Inferior parietal cortex (tissue), 1 donor: ENCODE measurements at regions not wholly inside any gene's neighbourhood (a gene's known extent, or its start where the extent isn't known, plus 50 kb on each side); places are given as distances from the start of the nearest gene placed in this dataset.

Experiments used
- DNase-seq: peaks from one replicate; pipeline ENCODE4 v3.0.0-alpha.2; 2016; ENCODE audit errors: extremely low spot score

DNA sequence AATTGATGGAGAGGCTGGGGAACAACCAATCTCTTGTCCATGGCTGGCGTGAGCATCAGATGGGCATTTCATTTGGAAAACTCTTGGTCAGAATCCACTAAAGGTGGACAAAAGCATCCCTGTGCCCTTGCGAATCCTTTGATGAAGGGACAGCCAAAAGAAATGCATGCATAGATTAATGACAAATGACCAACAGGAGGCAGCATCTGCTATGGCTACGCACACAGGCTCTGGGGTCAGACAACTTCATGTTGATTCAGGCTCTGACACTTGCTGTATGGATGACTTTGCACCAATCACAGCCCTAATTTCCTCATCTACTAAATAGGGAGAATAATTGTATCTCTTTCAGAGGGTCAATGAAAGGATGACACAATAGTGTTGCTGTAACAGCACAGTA is 117.5 kb downstream of the ASCL4 start:
- DNase-seq: no peak

DNA sequence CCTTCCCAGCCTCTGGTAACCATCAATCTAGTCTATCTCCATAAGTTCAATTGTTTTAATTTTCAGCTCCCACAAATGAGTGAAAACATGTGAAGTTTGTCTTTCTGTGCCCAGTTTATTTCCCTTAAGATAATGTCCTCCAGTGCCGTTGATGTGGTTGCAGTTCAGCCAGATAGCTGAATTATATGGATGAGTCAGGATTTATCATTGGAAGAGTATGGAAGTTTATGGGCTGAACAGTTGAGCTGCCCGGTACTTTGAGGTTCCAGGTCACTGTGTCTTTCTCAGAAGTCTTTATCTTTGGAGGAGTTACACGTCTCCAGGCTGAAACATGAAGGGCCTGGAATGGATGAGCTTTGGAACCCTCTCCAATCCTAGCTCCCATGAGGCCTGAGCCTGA is 120.1 kb downstream of the ASCL4 start:
- no peak for DNase-seq

DNA sequence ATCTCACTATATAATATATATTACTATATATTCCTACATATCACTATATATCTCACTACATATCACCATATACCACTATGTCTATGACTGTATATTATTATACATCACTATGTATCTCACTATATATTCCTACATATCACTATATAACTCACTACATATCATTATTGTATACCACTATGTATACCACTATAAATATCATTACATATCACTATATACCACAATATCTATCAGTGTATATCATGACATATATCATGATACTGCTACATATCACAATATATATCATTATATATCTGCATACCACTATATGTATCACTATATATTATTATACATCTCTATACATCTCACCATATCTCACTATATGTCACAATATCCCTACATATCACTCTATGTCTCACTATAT is 121.5 kb downstream of the ASCL4 start:
- DNase-seq: no peak

DNA sequence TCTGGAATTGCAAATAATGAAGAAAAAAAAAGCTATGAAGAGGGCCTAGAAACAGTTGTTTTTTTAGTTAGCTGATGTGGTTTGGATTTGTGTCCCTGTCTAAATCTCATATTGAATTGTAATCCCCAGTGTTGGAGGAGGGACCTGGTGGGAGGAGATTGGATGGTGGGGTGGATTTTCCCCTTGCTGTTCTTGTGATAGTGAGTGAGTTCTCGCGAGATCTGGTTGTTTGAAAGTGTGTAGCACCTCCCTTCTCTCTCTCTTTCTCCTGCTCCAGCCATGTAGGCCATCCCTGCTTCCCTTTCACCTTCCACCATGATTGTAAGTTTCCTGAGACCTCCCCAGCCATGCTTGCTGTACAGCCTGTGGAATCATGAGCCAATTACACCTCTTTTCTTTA is 126.1 kb downstream of the ASCL4 start:
- no peak for DNase-seq

DNA sequence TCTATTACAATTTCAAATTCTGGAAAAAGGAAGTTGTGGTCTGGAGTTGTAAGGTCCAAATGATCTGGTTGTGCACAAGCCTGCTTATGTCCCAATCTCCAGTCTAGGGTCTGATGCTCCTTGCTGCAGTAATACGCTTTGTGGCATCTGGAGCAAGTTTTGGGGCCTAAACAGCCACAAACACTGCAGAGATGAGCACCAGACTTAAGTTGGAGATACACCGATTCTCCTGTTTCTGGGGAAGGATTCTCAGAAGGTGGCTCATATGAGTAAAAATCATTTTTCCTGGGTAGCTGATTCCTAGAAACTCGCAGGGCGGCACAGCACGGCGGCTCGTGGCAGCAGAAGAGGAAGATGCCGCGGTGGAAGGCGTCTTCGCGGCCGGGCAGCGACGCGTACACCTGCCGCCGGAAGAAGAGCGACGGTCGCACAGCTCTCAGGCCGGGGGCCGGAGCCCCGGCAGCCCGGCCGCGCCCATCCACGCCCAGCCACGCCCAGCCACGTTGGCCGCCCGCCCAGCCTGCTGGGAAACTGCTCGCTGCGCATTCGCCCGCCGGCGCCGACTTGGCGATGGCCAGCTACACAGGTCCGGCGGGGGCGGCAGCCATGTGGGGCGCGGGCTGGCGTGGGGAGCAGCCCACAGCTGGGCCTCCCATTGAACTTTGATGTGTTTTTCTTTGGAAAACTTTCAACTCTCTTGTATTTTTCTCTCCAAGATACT is 129.0 kb downstream of the ASCL4 start:
- DNase-seq: peak; percentile 40

DNA sequence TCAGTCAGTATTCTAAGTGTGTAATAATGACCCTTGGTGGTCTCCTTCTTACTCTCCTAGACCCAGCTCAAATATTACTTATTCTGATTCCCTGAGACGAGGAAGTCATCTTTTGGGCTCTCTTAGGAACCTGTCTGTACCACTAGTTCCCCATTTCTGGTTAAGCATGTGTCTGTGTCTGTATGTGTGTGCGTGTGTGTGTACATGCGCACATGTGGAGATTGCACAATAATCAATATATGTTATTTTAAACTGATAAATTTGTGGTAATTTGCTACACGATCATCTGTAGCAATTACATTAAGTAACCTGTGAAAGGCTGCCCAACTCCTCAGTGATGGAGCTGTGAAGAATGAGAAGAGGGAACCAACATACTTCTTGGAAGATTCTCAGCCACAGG is 132.2 kb downstream of the ASCL4 start:
- no peak for DNase-seq

DNA sequence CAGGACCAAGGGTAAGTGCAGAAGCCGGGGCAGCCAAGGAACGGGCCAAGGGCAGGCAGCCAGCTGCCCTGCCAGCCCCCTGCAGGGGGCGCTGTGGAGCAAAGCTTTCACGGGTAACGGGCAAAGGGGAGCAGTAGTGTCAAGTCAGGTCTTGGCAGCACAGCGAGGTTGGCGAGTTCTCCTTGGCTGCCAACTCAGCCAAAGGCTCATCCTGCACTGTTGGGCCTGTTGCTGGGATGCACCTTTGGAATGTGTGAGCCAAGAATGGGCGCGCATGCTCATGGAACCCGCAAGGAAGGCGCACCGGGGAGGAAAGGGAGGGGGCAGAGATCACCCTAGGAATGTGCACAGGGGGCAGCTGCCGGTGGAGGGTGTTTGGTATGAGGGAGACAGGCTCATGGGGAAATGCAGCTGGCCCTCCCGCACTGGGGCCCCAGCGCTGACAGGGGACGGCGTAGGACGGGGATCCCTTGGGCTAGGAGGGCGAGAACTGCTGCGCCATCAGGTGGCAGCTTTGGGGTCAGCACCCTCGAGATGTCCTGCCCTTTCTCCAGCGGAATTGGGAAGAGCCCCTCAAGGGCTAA is 138.0 kb downstream of the ASCL4 start:
- peak; percentile 23 for DNase-seq

DNA sequence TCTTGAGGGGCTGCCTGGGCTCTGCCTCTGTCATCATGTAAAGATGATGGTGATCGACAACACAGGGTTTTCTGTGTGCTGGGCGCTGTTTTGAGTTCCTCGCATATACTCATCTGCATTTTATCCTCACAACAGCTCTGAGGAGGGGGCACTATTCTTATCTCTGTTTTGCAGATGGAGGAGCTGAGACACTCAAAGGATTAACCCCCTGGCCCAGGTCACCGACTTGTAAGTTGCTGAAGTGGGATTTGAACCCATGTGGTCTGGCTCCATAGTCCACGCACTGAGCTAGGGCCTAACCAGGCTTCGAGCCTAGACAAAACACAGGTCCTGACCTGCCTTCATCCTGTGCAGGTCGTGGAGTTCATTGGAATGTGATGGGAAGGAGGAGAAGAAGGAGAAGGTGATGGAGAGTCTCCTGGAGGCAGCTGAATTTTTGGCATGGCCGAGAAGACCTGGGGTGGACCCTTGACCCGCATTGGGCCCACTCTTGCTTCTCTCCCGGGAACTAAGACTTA is 140.0 kb downstream of the ASCL4 start:
- no peak for DNase-seq

DNA sequence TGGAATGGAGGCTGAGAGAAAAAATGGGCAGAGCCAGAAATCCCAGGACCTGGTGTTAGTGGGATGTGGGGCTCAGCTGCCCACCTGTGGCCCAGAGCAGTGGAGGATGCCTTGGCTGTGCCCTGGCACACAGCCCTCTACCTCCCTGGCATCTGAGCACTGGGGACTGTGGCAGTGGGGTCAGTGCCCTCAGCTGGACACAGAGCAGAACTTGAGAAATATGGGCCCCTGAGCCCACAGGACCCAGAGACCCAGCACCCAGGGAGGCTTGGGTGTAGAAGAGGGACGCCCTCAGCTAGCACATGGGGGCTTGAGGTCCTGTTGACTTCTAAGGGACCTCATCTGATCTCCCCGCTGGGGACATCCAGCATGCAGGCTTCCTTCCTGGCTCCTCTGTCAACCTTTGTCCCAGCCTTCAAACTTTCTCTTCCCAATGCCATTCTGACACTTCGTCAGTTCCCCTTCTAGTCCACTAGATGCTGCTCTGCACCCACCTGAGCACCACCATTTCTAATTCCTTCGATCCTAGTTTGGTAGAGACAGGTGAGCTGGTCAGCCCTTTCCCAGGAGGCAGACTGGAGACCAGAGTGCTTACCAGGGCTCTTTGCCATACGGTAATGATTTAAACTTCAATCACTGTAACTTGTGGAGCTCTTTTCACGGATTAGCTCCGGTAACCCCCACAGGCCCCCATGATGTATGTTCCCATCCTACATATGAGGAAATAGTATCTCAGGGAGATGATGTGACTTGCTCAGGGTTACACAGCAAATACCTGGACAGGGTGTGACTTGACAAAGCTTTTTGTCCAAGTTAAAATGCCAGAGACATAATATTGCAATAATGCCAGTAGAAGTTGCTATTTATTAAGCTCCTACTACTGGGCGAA is 143.7 kb downstream of the ASCL4 start:
- peak; percentile 27 for DNase-seq

DNA sequence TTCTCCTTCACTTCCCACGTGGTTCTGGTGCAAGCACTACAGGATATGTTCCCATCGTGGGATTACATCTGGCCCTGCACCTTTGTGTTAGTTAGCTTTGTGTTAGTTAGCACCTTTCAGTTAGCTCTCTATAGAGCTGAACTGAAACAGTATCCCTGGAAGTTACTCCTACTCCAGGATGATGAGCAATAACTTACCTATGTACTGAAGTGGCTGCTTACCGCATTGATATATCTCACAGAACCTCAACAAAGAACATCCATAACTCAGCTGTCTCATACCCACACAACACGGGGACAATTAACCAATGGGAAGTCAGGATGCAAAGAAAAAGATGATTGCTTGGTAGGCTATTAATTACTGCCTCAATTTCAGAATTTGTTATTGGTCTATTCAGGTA is 146.6 kb downstream of the ASCL4 start:
- no peak for DNase-seq

DNA sequence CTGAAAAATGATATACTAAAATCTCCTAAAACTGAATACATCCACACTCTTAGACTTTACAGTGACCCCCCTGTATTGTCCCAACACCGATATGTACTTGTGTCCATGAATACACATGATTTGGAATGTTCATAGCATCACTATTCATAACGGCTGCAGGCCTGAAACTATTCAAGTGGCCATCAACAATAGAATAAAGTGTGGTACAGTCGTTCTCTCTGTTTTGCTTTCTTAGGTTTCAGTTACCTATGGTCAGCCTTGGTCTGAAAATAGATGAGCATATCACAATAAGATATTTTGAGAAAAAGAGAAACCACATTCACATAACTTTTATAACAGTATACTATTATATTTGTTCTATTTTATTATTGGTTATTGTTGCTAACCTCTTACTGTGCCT is 150.6 kb downstream of the ASCL4 start:
- no peak for DNase-seq

DNA sequence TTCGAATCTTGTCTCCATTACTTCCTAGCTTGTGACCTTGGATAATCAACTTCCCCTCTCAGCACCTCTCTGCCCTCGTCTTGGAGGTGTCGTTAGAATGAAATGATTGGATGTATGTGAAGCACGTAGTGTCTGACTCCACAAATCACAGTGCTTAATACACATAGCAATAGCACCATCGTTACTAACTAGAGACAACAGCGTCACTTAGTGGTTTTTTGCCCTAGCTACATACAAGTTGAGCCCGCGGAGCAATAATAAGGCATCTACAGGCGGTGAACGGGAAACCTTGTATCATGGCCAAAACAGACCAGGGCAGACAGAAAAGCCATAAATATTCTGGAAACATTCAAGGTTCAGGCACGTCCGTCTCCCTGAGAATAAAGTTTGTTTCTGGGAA is 154.9 kb downstream of the ASCL4 start:
- no peak for DNase-seq

DNA sequence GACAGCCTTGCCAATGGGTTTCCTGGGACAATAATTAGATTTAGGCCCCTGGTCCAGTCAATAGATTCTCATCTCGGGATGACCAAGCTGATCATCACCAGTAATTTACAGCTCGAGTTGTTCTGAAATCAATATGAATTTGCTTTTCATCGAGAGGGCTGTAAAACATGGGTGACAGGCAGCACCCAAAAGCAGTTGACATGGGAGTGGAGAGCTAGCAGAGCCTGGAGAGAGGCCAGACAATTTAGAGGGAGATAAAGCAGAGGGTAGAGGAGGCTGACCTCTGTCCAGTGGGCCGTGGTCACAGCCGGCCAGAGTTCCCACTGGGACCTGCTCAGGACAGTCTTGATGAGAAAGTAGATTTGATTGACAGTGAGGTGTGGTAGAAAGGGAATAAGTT is 157.3 kb downstream of the ASCL4 start:
- DNase-seq: no peak

DNA sequence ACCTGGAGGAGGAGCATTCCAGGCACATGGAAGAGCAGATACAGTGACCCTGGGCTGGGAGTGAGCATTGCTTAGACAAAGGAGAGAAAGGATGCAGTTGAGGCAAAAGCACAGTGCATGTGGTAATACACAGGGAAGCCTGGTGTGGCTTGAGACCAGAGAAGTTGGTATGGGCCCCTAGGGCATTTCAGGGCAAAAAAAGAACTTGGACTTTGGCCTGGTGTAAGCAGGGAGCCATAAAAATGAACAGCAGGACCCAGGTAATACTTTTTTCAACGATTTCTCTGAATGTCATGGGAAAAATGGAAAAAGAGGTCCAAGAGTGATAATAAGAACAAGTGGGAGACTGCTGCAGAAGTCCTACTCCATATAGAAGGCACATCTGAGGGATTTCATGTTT is 163.9 kb downstream of the ASCL4 start:
- no peak for DNase-seq

DNA sequence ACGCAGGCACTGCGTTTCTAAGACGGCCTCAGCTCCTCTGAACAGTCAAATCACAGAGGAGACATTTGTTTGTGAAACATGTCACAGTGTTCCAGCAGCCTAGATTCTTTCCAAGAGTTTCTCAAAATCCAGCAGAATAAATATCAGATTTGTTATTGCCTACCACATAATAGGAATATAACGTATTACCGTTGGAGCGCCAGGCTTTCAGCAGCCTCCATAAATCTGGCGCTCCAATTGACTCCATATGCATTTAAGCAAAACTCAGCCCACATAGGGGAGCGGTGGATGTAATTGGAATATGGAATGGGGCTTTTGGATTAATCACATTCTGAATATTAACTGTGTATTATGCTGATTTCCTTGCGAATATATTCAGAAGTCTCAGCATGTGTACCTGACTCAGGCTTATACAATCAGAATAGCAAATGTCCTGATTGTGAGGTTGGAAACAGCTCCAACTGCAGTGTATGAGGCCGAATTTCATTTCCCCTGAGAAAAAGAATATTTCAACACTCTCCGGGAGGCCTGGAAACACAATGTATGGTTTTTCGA is 174.0 kb downstream of the ASCL4 start:
- no peak for DNase-seq

DNA sequence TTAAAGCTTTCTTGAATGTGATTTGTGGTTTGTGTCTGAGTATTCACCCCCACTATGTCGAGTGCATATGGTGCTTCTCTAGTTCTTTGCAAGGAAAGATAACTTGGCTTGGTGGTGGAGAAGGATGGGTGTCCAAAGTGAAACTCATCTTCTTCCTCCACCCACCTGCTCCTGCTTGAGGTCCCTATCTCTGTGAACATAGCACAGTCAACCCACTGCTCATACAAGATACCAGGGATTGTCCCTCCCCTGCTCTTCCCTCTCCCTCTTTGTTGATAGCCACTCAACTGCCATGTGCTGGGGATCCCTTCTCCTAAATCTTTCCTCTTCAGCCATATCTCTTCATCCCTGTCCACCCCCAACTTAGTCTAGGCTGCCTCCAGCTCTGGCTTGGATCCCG is 176.5 kb downstream of the ASCL4 start:
- no peak for DNase-seq

DNA sequence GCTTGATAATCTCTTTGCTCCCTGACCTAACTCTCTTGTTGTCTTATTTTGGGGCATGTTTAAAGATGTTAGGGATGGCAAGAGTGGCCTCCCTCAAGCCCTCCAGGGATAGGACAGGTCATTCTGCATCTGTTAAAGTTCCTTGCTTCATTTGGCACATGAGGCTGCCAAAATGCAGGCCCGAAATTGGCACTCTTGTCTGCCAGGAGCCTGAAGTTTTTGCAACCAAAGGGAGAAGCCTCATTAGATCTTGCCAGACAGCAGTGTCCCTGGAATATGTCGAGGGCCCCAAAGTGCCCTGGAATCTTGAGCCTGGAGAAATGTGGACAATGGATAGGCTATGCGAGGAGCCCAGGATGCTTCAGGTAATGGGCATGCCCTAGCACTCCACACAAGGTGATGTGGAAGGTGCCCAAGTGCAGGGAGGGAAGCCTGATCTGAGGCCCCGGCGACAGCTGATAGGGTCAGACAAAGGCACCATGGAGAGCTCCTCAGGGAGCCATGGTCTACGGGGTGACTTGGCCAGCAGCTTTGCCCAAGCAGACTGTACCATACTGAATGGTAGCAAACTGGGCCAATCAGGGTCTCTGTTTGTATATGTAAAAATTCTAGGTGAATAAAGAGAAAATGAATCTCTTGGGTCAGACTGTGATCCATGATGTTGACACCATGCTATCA is 173.0 kb upstream of the WSCD2 start:
- no peak for DNase-seq

DNA sequence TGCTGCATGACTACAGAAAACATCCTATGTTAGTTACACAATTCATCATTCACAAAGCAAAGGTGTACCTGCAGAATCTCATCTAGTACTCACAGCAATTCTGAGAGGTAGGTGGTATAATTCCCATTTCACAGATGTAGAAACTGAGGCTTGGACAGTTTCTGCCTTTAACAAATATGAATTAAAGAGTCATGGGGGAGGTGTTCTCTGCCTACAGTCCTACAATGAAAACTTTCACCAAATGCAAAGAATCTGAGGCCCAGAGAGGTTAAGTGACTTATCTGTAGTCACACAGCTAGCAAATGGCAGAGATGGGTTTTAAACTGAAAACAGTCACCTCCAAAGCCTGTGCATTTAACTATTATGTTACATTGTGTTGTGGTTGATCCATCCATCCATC is 171.6 kb upstream of the WSCD2 start:
- no peak for DNase-seq

DNA sequence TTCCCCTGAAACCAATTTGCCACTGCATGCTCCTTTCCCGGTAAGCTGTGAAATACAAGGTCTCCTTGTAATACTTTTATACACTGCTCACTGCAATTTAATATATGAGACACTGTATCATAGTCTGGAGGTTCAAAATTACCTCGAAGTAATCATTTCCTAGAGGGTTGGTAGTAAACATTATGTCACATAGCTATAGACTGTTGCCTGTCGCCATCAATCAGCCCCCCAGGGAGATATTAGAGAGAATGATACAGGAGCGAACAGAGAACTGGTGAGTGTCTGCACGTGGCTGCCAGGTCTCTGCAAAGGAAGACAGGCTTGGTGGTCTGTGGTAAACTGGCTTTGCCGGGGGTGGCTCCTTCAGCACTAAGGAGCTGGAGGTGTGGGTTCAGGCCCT is 165.5 kb upstream of the WSCD2 start:
- no peak for DNase-seq

DNA sequence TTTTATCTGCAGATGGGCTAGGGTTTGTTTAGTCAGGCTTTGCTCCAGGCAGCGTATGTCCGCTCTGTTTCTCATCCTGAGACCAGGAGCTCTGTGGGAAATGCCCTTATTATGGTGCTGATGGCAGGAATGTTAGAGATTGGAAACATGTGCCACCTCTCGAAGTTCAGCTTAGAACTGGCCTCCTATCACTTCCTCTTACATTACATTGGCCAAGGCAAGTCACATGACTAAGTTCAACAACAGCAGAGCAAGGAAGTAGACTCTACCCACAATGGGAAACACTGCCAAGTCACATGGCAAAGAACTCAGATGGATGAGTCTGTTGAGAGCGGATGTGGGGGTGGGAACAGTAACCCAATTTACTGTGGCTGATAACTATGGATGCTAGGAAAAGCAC is 161.9 kb upstream of the WSCD2 start:
- DNase-seq: no peak

DNA sequence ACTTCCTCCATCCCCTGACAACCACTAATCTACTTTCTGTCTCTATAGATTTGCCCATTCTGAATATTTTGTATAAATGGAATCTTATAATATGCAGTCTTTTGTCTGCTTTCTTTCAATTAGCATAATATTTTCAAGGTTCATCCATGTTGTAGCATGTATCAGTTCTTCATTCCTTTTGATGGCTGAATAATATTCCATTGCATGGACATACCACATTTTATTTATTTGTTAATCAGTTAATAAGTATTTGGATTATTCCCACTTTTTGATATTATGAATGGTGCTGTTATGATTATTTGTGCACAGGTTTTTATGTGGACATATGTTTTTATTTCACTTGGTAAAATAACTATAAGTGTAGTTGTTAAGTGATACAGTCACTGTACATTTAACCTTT is 155.1 kb upstream of the WSCD2 start:
- DNase-seq: no peak

DNA sequence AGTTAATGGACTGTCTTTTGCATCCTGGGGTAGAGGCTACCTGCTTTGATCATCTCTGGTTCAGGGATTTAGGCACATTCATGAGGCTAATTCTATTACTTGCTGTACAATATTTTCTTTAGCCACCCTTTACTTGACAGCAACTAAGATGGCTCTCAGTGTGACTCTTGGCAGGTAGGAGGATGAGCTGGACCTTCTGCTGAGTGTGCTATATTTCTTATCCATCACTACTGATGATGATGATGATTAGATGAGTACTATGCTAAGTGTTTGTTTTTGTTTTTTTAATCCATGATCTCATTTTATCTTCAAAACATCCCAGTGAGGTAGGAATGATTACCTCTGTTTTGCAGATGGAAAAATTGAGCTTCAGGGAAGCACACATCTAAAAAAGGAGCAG is 152.8 kb upstream of the WSCD2 start:
- DNase-seq: no peak
